Fibroblast of pulmonary artery (primary cell): ENCODE measurements at regions not wholly inside any gene's neighbourhood (a gene's known extent, or its start where the extent isn't known, plus 50 kb on each side); places are given as distances from the start of the nearest gene placed in this dataset.

Source experiments
- DNase-seq: peaks from one replicate; pipeline ENCODE4 v3.0.0-alpha.2; 2010; ENCODE audit warnings: low read depth
- H3K4me3 ChIP-seq: replicated peaks from 2 replicates; pipeline ENCODE4 v1.5.1; 2011; ENCODE audit warnings: low read depth, mild to moderate bottlenecking, control low read depth, low read length, moderate library complexity
- CTCF ChIP-seq: IDR thresholded peaks from 2 replicates; pipeline ENCODE4 v1.5.1; 2011; ENCODE audit warnings: mild to moderate bottlenecking, control low read depth, low read length, inconsistent platforms; ENCODE audit errors: missing control alignments

- TF ChIP-seq CTCF: no peak
- no peak for DNase-seq
- no peak overlapping the region for H3K4me3 ChIP-seq
These were observed 438.4 kb downstream of the ADRA2A start for GRCh38 chr10:111515264-111515663.

GRCh38 chr10:111515706-111516105 lies 438.9 kb downstream of the ADRA2A start:
- no peak overlapping the region for H3K4me3 ChIP-seq
- TF ChIP-seq CTCF: no peak
- no peak for DNase-seq

GRCh38 chr10:111516144-111516543 lies 439.3 kb downstream of the ADRA2A start:
- DNase-seq: no peak
- H3K4me3 ChIP-seq: no peak overlapping the region
- TF ChIP-seq CTCF: no peak

GRCh38 chr10:111522141-111522540 lies 445.3 kb downstream of the ADRA2A start:
- TF ChIP-seq CTCF: no peak
- no peak for DNase-seq
- no peak overlapping the region for H3K4me3 ChIP-seq

GRCh38 chr10:111522551-111522950 lies 445.7 kb downstream of the ADRA2A start:
- H3K4me3 ChIP-seq: no peak overlapping the region
- DNase-seq: no peak
- no peak for TF ChIP-seq CTCF

GRCh38 chr10:111523016-111523415 lies 446.2 kb downstream of the ADRA2A start:
- no peak for TF ChIP-seq CTCF
- no peak for DNase-seq
- no peak overlapping the region for H3K4me3 ChIP-seq

GRCh38 chr10:111524134-111524533 lies 447.3 kb downstream of the ADRA2A start:
- no peak for TF ChIP-seq CTCF
- no peak for DNase-seq

More at GRCh38 chr10:111524134-111524533, 447.3 kb downstream of the ADRA2A start:
- H3K4me3 ChIP-seq: no peak overlapping the region
